ENCODE measurements at regions not wholly inside any gene's neighbourhood (a gene's known extent, or its start where the extent isn't known, plus 50 kb on each side); places are given as distances from the start of the nearest gene placed in this dataset.

DNA sequence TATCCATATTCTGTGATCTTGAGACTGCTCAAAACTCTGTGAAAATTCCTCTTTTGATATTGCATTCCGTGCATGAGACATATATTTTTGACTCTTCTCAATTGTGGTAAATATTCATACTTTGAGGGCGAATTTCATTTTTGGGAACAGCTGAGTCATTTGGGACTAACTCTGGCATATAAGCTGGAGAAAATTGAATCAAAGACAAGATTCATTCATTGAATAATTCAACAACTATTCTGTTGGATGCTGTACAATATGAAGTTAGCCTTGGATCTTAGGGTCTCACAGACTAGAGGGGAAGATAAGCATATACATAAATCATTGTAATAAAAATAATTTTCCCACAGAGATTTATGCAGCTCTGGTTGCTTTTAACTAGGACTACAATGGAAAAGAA is 183.2 kb upstream of the NEBL start:
- H3K9ac ChIP-seq (ENCODE audit: low read depth, low read length): no peak overlapping the region
- H3K27me3 ChIP-seq (ENCODE audit: control insufficient read depth, insufficient read depth, low read length): peaks cover 3% of the 10 kb centered on the region
- no peaks in the 10 kb centered on the region for H3K36me3 ChIP-seq (ENCODE audit: insufficient read depth, low read length)
- H3K4me2 ChIP-seq (ENCODE audit: low read length): no peak overlapping the region
- no peaks in the 10 kb centered on the region for H3K9me3 ChIP-seq (replicated peaks; ENCODE audit: low read length)
- no peak overlapping the region for H3K4me3 ChIP-seq (ENCODE audit: low read length)
- peaks cover 13% of the 10 kb centered on the region for H3K4me1 ChIP-seq (ENCODE audit: control insufficient read depth, insufficient read depth, low read length)

DNA sequence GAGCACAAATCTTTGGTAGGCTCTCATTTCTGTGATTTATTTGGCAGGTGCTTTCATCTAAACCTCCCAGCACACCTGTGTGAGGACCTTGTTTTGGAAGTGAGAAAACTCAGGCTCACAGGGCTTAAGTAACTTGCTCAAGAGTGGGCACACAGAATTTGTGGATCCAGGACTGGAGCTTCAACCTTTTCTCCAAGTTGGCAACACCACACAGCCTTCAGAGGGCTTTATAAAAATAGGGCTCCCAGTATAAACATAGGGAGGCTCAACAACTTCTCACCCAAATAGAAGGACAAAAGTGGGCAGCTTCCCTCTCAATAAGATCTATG is 182.2 kb upstream of the NEBL start:
- Histone ChIP-seq H3K9me3 (replicated peaks; ENCODE audit: low read length) (no peaks in the 10 kb centered on the region), H3K27me3 (ENCODE audit: control insufficient read depth, insufficient read depth, low read length) (peaks cover 3% of the 10 kb centered on the region), H3K4me3 (ENCODE audit: low read length) (no peak overlapping the region)

DNA sequence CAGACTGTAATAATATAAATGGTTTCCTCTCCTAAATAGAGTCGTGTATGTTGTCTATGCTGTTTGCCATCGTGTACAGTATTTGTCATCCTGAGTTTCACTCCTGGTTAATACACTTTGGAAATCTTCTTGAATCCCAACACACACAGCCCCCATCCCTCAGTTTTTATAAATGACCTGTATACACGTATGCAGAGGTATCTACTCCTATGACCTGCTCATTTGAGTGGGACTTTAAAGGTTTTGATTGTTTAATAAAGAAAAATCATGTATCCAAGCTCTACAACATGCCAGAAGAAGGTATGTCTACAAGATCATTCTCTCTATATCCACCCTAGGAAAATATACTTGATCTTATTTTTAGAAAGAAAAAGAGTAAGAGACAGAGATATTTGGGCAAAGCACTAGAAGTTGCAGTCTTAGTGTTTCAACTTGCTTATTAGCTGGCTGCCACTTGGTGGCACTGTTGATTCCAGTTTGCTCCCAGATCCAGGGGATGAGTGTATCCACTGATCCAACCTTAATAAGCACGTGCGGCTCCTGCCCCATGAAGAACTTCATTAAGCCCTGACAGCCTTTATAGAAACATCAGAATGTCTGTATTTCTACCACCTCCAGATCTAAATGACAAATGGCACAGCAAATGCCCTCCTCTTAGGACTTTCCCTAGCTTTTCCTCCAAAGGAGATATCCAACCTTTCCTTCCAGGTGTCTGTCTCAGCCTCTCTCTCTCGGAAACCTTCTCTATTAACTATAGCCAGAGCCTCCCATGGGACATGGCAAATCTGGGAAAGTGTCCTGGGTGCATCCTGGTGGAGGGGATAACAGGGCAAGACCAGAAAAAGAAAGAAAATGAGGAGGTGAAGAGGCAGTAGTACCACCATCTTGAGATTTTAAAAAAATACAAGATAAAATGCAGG is 181.6 kb upstream of the NEBL start:
- Histone ChIP-seq H3K27me3 (ENCODE audit: control insufficient read depth, insufficient read depth, low read length) (peaks cover 3% of the 10 kb centered on the region), H3K4me3 (ENCODE audit: low read length) (no peak overlapping the region), H3K36me3 (ENCODE audit: insufficient read depth, low read length) (no peaks in the 10 kb centered on the region), H3K9ac (ENCODE audit: low read depth, low read length) (no peak overlapping the region), H3K4me2 (ENCODE audit: low read length) (no peak overlapping the region), H3K4me1 (ENCODE audit: control insufficient read depth, insufficient read depth, low read length) (peaks cover 13% of the 10 kb centered on the region), H3K9me3 (replicated peaks; ENCODE audit: low read length) (no peaks in the 10 kb centered on the region)

More for the DNA sequence above, 182.2 kb upstream of the NEBL start:
- no peaks in the 10 kb centered on the region for H3K36me3 ChIP-seq (ENCODE audit: insufficient read depth, low read length)
- no peak overlapping the region for H3K4me2 ChIP-seq (ENCODE audit: low read length)
- H3K9ac ChIP-seq (ENCODE audit: low read depth, low read length): no peak overlapping the region
- H3K4me1 ChIP-seq (ENCODE audit: control insufficient read depth, insufficient read depth, low read length): peaks cover 13% of the 10 kb centered on the region

DNA sequence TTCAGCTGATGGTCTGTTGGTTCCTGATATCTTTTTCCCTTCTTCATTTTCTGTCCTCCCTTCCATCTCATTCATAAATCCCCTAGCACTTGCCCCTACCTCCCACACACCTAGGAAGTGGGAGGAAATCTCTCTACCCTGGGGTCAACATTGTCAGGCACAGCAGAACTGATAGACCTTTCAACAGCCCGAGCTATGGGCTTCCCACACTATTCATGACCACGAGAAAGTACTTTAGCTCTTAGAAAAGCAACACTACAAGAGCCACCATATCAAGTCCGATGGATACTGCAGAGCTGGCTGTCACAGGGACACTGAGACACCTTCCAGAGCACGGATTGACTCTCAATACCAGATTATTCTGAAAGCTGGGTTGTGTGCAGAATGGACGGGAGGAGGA is 180.6 kb upstream of the NEBL start:
- Histone ChIP-seq H3K27me3 (ENCODE audit: control insufficient read depth, insufficient read depth, low read length) (peaks cover 3% of the 10 kb centered on the region), H3K36me3 (ENCODE audit: insufficient read depth, low read length) (no peaks in the 10 kb centered on the region), H3K4me1 (ENCODE audit: control insufficient read depth, insufficient read depth, low read length) (peaks cover 13% of the 10 kb centered on the region), H3K4me3 (ENCODE audit: low read length) (no peak overlapping the region), H3K9me3 (replicated peaks; ENCODE audit: low read length) (no peaks in the 10 kb centered on the region), H3K4me2 (ENCODE audit: low read length) (no peak overlapping the region), H3K9ac (ENCODE audit: low read depth, low read length) (no peak overlapping the region)

DNA sequence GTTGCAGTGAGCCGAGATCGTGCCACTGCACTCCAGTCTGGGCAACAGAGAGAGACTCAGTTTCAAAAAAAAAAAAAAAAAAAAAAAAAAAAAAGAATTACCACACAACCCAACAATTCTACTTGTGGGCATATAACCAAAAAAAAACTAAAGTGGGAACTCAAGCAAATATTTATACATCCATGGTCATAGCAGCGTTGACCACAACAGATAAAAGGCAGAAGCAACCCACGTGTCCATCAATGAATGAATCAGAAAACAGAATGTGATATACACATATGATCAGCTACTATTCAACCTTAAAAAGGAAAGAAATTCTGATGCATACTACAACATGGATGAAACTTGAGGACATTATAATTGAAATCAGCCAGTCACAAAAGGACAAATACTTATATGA is 179.3 kb upstream of the NEBL start:
- no peak overlapping the region for H3K4me3 ChIP-seq (ENCODE audit: low read length)
- peaks cover 3% of the 10 kb centered on the region for H3K27me3 ChIP-seq (ENCODE audit: control insufficient read depth, insufficient read depth, low read length)
- H3K4me2 ChIP-seq (ENCODE audit: low read length): no peak overlapping the region
- H3K9ac ChIP-seq (ENCODE audit: low read depth, low read length): no peak overlapping the region
- H3K9me3 ChIP-seq (replicated peaks; ENCODE audit: low read length): no peaks in the 10 kb centered on the region
- H3K4me1 ChIP-seq (ENCODE audit: control insufficient read depth, insufficient read depth, low read length): peaks cover 7% of the 10 kb centered on the region
- no peaks in the 10 kb centered on the region for H3K36me3 ChIP-seq (ENCODE audit: insufficient read depth, low read length)

DNA sequence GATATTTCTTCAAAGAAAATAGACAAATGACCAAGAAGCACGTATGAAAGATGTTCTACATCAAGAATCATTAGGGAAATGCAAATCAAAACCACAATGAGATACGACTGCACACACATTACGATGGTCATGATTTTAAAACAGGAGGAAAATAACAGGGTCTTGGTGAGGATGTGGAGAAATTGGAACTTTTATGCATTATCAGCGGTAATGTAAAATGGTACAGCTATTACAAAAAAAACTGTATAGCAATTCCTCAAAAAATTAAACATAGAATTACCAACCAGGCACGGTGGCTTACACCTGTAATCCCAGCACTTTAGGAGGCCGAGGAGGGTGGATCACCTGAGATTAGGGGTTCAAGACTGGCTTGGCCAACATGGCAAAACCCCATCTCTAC is 178.8 kb upstream of the NEBL start:
- H3K36me3 ChIP-seq (ENCODE audit: insufficient read depth, low read length): no peaks in the 10 kb centered on the region
- H3K27me3 ChIP-seq (ENCODE audit: control insufficient read depth, insufficient read depth, low read length): peaks cover 3% of the 10 kb centered on the region
- no peak overlapping the region for H3K4me2 ChIP-seq (ENCODE audit: low read length)
- no peak overlapping the region for H3K4me3 ChIP-seq (ENCODE audit: low read length)
- H3K9me3 ChIP-seq (replicated peaks; ENCODE audit: low read length): no peaks in the 10 kb centered on the region
- H3K9ac ChIP-seq (ENCODE audit: low read depth, low read length): no peak overlapping the region
- H3K4me1 ChIP-seq (ENCODE audit: control insufficient read depth, insufficient read depth, low read length): peaks cover 7% of the 10 kb centered on the region

DNA sequence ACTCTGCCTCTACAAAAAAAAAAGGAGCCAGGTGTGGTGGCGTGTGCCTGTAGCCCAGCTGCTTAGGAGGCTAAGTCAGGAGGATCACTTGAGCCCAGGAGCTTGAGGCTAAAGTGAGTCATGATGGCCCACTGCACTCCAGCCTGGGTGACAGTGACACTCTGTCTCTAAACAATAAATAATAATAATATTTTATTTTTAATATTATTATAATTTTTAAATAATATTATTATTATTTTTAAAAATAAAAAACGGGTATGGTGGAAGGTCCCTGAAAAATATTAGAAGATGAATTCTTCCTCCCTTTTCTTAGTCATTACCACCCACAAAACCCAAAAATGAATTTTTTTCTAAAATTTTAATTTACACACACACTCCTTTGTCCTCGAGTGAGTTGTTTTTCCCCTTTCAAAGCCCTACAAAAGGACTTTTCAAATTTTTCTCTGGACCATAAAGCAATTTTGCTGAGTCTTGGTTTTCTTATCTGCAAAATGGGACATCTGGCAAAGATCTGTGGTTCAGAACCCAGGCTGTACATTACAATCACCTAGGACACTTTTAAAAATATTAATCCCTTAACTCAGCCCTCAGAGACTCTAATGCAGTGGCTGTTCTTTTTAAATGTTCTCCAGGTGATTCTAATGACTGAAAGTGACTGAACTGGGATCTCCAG is 174.0 kb upstream of the NEBL start:
- Histone ChIP-seq H3K9me3 (replicated peaks; ENCODE audit: low read length) (no peaks in the 10 kb centered on the region), H3K4me1 (ENCODE audit: control insufficient read depth, insufficient read depth, low read length) (no peaks in the 10 kb centered on the region), H3K4me2 (ENCODE audit: low read length) (no peak overlapping the region), H3K36me3 (ENCODE audit: insufficient read depth, low read length) (no peaks in the 10 kb centered on the region), H3K27me3 (ENCODE audit: control insufficient read depth, insufficient read depth, low read length) (no peaks in the 10 kb centered on the region), H3K9ac (ENCODE audit: low read depth, low read length) (no peak overlapping the region), H3K4me3 (ENCODE audit: low read length) (no peak overlapping the region)

DNA sequence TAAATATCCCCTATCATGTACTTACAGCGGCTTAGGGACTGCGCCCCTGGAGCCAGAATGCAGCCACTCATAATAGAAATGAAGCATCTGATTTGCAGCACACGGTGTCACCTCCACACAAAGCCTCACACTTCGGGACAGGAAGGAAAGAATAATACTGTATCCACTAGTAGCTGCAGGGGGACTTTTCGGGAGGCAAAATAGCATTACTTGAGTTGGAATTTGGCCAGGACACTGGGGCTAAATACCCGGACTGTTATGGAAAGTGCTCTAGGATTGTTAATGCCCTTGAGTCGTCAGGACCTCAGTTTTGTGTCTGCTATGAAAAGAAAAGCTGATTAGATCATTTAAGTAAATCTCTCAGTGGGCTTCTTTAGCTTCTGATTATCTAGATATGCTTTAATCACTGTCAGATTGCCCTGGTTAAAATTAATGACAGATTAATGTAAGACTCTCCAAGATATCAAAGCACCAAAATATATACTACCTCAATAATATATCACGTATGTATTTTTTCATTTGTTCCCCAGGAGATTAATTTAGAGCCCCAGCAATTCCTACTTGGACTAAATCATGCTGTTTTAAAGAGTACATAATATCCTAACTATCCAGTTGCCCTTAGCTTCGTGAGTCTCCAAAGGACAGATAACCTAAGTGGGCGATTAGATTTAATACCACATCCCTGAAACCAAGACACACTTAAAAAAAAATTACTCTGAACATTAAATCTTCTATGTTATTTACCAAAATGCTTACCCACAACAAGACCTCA is 173.0 kb upstream of the NEBL start:
- no peak overlapping the region for H3K4me2 ChIP-seq (ENCODE audit: low read length)
- no peaks in the 10 kb centered on the region for H3K9me3 ChIP-seq (replicated peaks; ENCODE audit: low read length)
- no peak overlapping the region for H3K4me3 ChIP-seq (ENCODE audit: low read length)
- no peak overlapping the region for H3K9ac ChIP-seq (ENCODE audit: low read depth, low read length)
- H3K4me1 ChIP-seq (ENCODE audit: control insufficient read depth, insufficient read depth, low read length): no peaks in the 10 kb centered on the region
- peaks cover 5% of the 10 kb centered on the region for H3K27me3 ChIP-seq (ENCODE audit: control insufficient read depth, insufficient read depth, low read length)
- no peaks in the 10 kb centered on the region for H3K36me3 ChIP-seq (ENCODE audit: insufficient read depth, low read length)

DNA sequence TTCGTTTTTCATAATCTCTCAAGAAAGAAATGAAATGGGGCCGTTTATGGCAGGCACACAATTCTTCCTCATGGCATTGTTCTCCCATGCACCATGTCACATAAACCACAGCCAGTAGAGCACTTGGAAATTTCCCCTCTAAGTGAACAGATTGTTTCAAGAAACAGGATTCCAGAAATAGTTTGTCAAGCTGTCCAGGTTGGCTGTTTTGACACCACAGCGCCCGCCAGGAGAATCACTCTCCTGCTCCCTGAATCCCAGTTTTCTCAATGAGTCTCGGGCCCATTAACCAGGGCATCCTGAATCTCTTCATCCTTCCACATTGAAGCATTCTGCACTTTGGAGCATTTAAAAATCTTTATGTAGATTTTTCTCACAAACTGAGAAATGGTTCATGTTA is 172.2 kb upstream of the NEBL start:
- no peaks in the 10 kb centered on the region for H3K9me3 ChIP-seq (replicated peaks; ENCODE audit: low read length)
- no peaks in the 10 kb centered on the region for H3K36me3 ChIP-seq (ENCODE audit: insufficient read depth, low read length)
- H3K4me3 ChIP-seq (ENCODE audit: low read length): no peak overlapping the region
- no peaks in the 10 kb centered on the region for H3K4me1 ChIP-seq (ENCODE audit: control insufficient read depth, insufficient read depth, low read length)
- H3K9ac ChIP-seq (ENCODE audit: low read depth, low read length): no peak overlapping the region
- H3K4me2 ChIP-seq (ENCODE audit: low read length): no peak overlapping the region
- H3K27me3 ChIP-seq (ENCODE audit: control insufficient read depth, insufficient read depth, low read length): peaks cover 7% of the 10 kb centered on the region

DNA sequence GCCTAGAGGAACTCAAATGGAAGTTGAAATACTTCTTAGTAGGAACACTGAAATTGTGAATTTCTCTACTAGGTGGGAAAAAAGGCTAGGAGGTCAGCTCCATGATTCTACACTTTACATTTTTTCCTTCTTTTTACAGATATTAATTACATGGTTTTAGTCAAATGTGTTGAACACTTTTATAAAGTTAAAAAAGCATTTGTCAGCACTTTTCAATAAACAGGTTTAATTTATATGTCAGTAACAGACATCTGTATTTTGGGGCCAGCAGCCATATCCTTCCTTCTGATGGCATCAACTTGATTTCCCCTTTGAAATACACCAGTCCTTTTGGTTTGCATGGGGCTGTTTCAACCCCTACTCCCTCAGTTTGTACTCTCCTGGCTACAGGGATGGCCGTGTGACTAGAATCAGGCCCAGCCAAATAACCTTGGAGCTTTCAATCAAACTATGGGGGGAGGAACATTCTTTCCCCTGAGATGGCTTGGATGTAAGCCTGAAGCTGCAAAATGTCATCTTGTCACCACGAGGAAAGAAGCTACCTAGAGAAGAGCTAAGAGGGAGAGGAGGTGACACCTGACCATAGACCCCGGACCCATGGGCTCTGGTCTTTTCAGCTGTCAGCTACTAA is 171.0 kb upstream of the NEBL start:
- no peak overlapping the region for H3K4me3 ChIP-seq (ENCODE audit: low read length)
- H3K4me1 ChIP-seq (ENCODE audit: control insufficient read depth, insufficient read depth, low read length): no peaks in the 10 kb centered on the region
- peaks cover 7% of the 10 kb centered on the region for H3K27me3 ChIP-seq (ENCODE audit: control insufficient read depth, insufficient read depth, low read length)
- no peak overlapping the region for H3K9ac ChIP-seq (ENCODE audit: low read depth, low read length)
- no peaks in the 10 kb centered on the region for H3K36me3 ChIP-seq (ENCODE audit: insufficient read depth, low read length)
- no peak overlapping the region for H3K4me2 ChIP-seq (ENCODE audit: low read length)
- no peaks in the 10 kb centered on the region for H3K9me3 ChIP-seq (replicated peaks; ENCODE audit: low read length)

DNA sequence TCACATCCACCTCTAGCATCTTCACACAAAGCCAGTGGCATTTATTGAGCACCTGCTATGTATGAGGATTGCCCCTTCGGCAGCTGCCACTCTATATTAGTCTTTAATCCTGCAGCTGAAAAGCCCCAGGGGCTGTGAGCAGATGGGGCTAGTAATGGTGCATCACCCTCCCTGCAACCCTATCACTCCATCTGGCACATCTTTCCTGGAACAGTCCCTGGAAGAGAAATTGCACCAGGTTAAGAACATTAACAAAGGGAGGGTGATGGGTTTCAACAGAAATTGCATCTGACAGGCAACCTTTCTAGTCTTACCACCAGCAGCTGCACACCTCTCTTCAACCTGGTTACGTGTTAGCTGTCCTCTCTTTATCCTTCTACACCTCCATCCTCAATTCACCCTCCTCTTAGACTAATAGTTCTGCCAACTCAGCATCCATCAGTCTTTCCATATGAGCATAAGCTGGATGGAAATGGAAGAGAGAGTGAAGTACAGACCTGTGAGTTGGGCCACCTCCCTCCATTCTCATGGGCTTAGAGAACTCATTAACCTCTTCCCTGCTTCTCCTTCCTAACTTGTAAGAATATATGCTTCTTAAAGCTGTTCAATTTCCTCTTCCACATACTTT is 168.6 kb upstream of the NEBL start:
- Histone ChIP-seq H3K4me3 (ENCODE audit: low read length) (no peak overlapping the region), H3K4me2 (ENCODE audit: low read length) (no peak overlapping the region), H3K27me3 (ENCODE audit: control insufficient read depth, insufficient read depth, low read length) (peaks cover 7% of the 10 kb centered on the region), H3K9ac (ENCODE audit: low read depth, low read length) (no peak overlapping the region), H3K9me3 (replicated peaks; ENCODE audit: low read length) (no peaks in the 10 kb centered on the region), H3K4me1 (ENCODE audit: control insufficient read depth, insufficient read depth, low read length) (no peaks in the 10 kb centered on the region), H3K36me3 (ENCODE audit: insufficient read depth, low read length) (no peaks in the 10 kb centered on the region)
